LNCAP (cell line): ENCODE measurements at regions not wholly inside any gene's neighbourhood (a gene's known extent, or its start where the extent isn't known, plus 50 kb on each side); places are given as distances from the start of the nearest gene placed in this dataset.

ENCODE experiments used
- CTCF ChIP-seq: fragments of 450-650 bp; IDR thresholded peaks from 2 replicates; pipeline ENCODE4 v1.5.1; 2017; ENCODE audit warnings: mild to moderate bottlenecking

DNA sequence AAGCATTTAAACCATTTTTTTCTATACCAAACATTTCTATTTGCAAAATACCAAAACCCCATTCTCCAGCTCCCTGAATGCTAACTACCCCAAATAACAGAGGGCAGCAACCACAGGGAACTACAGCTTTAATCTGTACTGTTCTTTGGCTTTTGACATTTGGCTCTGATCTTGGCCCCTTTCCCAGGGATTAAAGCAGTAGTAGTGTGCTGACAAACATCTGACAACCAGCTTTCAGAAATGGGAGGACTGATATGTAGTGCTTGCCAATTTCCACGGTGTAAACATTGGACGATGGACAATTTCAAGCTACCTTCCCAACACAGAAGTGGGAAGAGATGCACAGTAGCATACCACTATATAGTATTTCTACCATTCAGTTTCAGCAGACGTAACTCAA, 88.4 kb upstream of the TEAD1 start:
- TF ChIP-seq CTCF = no peak

DNA sequence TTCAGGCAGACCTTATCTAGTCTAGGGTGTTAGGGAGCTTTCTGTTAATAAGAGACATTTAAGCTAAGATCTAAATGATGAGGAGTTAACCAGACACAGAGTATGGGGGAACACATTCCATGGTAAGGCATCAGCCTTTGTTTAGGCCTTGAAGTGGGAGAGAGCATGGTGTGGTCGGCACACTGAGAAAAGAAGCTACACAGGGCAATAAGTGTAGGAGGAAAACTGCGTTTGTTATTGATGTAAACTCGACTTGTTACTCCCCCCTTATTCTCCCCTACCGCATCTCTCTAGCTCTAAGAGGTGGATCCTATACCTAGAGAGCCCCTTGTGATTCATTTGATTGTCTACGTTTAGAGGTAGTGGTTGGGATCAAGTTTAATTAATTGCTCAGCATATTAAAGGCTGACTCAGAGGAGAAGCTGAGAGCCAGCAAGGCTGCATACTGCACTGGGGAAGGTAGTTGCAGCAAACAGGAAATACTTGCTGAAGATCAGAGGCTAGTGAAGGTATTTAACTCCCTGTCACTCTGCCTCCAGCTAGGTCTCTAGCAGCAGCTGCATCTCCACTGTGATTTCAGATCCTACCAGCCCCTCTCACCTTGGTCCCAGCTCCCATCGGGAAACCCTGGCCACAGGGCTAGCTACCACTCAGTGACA, 86.8 kb upstream of the TEAD1 start:
- TF ChIP-seq CTCF = no peak

DNA sequence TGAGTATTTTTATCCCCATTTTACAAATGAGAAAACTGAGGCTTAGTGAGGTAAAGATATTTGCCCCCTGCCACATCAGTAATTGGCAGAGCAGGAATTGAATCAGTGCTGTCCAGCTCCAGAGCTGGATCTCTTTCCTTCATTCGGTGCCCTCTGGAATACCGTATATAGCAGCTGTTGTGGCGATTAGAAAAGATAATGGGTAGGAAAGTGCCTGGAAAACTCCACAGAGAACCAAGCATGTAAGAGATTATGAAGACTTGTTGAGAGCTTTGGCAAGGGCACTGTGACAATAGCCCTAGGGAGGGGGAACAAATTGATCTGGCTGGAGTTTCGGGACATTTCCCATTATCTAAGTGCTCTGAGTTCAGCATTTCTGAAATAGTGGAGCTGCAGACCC, 82.5 kb upstream of the TEAD1 start:
- TF ChIP-seq CTCF = no peak

GRCh38 chr11:12592283-12592682, 81.9 kb upstream of the TEAD1 start:
- no peak for TF ChIP-seq CTCF

GRCh38 chr11:12598330-12599256, 75.6 kb upstream of the TEAD1 start:
- TF ChIP-seq CTCF = no peak

DNA sequence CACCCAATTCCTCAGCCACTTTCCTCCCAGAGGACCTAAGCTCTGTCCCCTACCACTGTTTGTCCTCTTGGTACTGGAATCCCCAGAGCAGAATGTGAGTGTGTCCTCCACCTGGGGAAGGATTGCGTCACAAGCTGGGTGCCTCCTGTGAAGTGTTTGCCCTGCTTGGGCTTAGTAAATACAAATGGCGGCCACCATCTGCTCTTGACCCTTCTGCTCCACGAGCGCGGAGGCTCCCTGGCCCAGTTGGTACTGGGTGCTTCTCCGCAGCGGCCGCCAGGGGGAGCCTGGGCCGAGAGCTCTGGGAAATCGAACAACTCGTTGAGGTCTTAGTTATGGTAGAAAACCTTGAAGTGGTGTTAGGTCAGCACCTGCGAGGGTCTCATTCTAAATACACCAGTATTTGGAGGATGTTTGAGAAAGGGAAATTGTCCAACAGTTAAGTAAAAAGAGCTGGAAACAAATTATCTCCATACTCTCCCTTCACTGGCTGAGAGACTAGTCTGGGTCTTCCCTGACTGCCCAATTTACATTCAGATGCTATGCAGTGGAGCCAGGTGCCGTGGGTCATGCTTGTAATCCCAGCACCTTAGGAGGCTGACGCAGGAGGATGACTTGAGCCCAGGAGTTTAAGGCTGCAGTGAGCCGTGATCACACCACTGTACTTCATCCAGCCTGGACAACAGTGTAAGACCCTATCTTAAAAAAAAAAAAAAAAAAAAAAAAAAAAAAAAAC, 74.6 kb upstream of the TEAD1 start:
- peak; percentile 94 for TF ChIP-seq CTCF

- TF ChIP-seq CTCF = no peak
These were observed 73.4 kb upstream of the TEAD1 start for GRCh38 chr11:12600829-12601228.
